ENCODE measurements at regions not wholly inside any gene's neighbourhood (a gene's known extent, or its start where the extent isn't known, plus 50 kb on each side); places are given as distances from the start of the nearest gene placed in this dataset.

GRCh38 chr14:59127437-59127732 is 61.1 kb upstream of the DAAM1 start:
- no peaks in the 10 kb centered on the region for H3K36me3 ChIP-seq (ENCODE audit: control insufficient read depth in 2 of 2, extremely low read depth in 1 of 2, insufficient read depth in 2 of 2, low read length in 2 of 2)
- H2AFZ ChIP-seq (ENCODE audit: control insufficient read depth, low read length) = no peak overlapping the region
- H3K9me3 ChIP-seq (ENCODE audit: control insufficient read depth, low read depth, low read length) = no peaks in the 10 kb centered on the region
- DNase-seq (ENCODE audit: low read depth, low spot score) (no peak), FAIRE-seq (no peak)
- H3K27ac ChIP-seq (ENCODE audit: control insufficient read depth, insufficient read depth, low read length) = no peak overlapping the region
- H3K4me3 ChIP-seq (ENCODE audit: control insufficient read depth in 2 of 3, extremely low read depth in 1 of 3, insufficient read depth in 2 of 3, low read depth in 1 of 3, low read length in 3 of 3) = no peak overlapping the region
- dilution Hi-C loops (cut with MboI; ENCODE audit: extremely low pct_ligation_motif_present, low sequenced_read_pairs) = no loop called here
- H3K9me1 ChIP-seq (ENCODE audit: control insufficient read depth, extremely low read depth, insufficient read depth, low read length) = no peaks in the 10 kb centered on the region
- no peaks in the 10 kb centered on the region for H3K4me1 ChIP-seq (ENCODE audit: control insufficient read depth, extremely low read depth, insufficient read depth, low read length)
- peaks cover 2% of the 10 kb centered on the region for H3K27me3 ChIP-seq (ENCODE audit: control insufficient read depth, extremely low read depth, insufficient read depth, low read length)
- TF ChIP-seq EZH2 (IDR thresholded peaks at IDR 0.05; ENCODE audit: low read length) (no peak), CTCF (optimal IDR thresholded peaks at IDR 0.05 in 1 of 3, IDR thresholded peaks at IDR 0.05 in 1 of 3, conservative IDR thresholded peaks at IDR 0.05 in 1 of 3; ENCODE audit: extremely low read depth in 1 of 3, insufficient read depth in 2 of 3, low read length in 3 of 3) (no peak)
- no peaks in the 10 kb centered on the region for H3K79me2 ChIP-seq (ENCODE audit: control insufficient read depth, insufficient read depth, low read length)
- no peak overlapping the region for H3K4me2 ChIP-seq (ENCODE audit: control insufficient read depth, extremely low read depth, insufficient read depth, low read depth, low read length)
- no peaks in the 10 kb centered on the region for H4K20me1 ChIP-seq (ENCODE audit: control insufficient read depth, extremely low read depth, insufficient read depth, low read length)
- H3K9ac ChIP-seq (ENCODE audit: control insufficient read depth, extremely low read depth, insufficient read depth, low read length) = no peak overlapping the region

- H3K4me3 ChIP-seq (ENCODE audit: control insufficient read depth in 2 of 3, extremely low read depth in 1 of 3, insufficient read depth in 2 of 3, low read depth in 1 of 3, low read length in 3 of 3) = no peak overlapping the region
- no peaks in the 10 kb centered on the region for H3K9me3 ChIP-seq (ENCODE audit: control insufficient read depth, low read depth, low read length)
- FAIRE-seq = no peak
- no peaks in the 10 kb centered on the region for H3K36me3 ChIP-seq (ENCODE audit: control insufficient read depth in 2 of 2, extremely low read depth in 1 of 2, insufficient read depth in 2 of 2, low read length in 2 of 2)
- H3K79me2 ChIP-seq (ENCODE audit: control insufficient read depth, insufficient read depth, low read length) = no peaks in the 10 kb centered on the region
- H3K4me2 ChIP-seq (ENCODE audit: control insufficient read depth, extremely low read depth, insufficient read depth, low read depth, low read length) = no peak overlapping the region
- H3K4me1 ChIP-seq (ENCODE audit: control insufficient read depth, extremely low read depth, insufficient read depth, low read length) = no peaks in the 10 kb centered on the region
- DNase-seq (ENCODE audit: low read depth, low spot score) = no peak
- no peak overlapping the region for H3K9ac ChIP-seq (ENCODE audit: control insufficient read depth, extremely low read depth, insufficient read depth, low read length)
- no peaks in the 10 kb centered on the region for H3K27me3 ChIP-seq (ENCODE audit: control insufficient read depth, extremely low read depth, insufficient read depth, low read length)
- no peak overlapping the region for H3K27ac ChIP-seq (ENCODE audit: control insufficient read depth, insufficient read depth, low read length)
- no peaks in the 10 kb centered on the region for H3K9me1 ChIP-seq (ENCODE audit: control insufficient read depth, extremely low read depth, insufficient read depth, low read length)
- TF ChIP-seq EZH2 (IDR thresholded peaks at IDR 0.05; ENCODE audit: low read length) (no peak), CTCF (optimal IDR thresholded peaks at IDR 0.05 in 1 of 3, IDR thresholded peaks at IDR 0.05 in 1 of 3, conservative IDR thresholded peaks at IDR 0.05 in 1 of 3; ENCODE audit: extremely low read depth in 1 of 3, insufficient read depth in 2 of 3, low read length in 3 of 3) (no peak)
- dilution Hi-C loops (cut with MboI; ENCODE audit: extremely low pct_ligation_motif_present, low sequenced_read_pairs) = no loop called here
- no peak overlapping the region for H2AFZ ChIP-seq (ENCODE audit: control insufficient read depth, low read length)
- H4K20me1 ChIP-seq (ENCODE audit: control insufficient read depth, extremely low read depth, insufficient read depth, low read length) = no peaks in the 10 kb centered on the region
These were observed 58.0 kb upstream of the DAAM1 start for GRCh38 chr14:59130462-59130861.

Measured in keratinocyte (primary cell).